K562 (cell line): ENCODE measurements at regions not wholly inside any gene's neighbourhood (a gene's known extent, or its start where the extent isn't known, plus 50 kb on each side); places are given as distances from the start of the nearest gene placed in this dataset.

Experiments used
- ATAC-seq: fragments of 200-7000 bp; cut with Tn5 transposase; 3 replicates; pipeline ENCODE4 v1.9.1; 2020; ENCODE audit warnings: moderate library complexity
- BruUV-seq: library from RNA; stranded (reverse); fragments of 400-500 nt; replicated peaks from 2 replicates; lab custom pipeline; 2021; lab: Mats Ljungman, UMichigan
- CTCF ChIA-PET: fragments of 300-600 bp; formaldehyde crosslinking; extraction: SDS; loops from one replicate; lab custom pipeline; 2021; ENCODE audit warnings: low intra/inter-chr PET ratio; lab: Yijun Ruan, JAX
- POLR2A ChIA-PET: fragments of 300-600, 350-650 bp; sonication (Branson Sonifier 250); formaldehyde crosslinking; extraction: SDS; loops from one replicate; lab custom pipeline; 2021; ENCODE audit warnings: antibody characterized with exemption, inconsistent platforms; lab: Yijun Ruan, JAX
- DNase-seq, 4 experiments: peaks; one replicate each; pipeline versions ENCODE4 v3.0.0 to v3.0.0-alpha.2; 2011 to 2018; ENCODE audit warnings: low spot score in 3 of 4, mixed read lengths in 3 of 4; ENCODE audit errors: extremely low read depth in 1 of 4
- FAIRE-seq: peaks from 2 replicates; lab custom pipeline; 2011; peaks lifted over from hg19 to GRCh38; lab: Jason Lieb, UNC
- H2AFZ ChIP-seq: 2 replicates; pipeline ENCODE4 v1.6.0; 2011; ENCODE audit warnings: low read depth, low read length, control low read depth, inconsistent platforms
- H3K27ac ChIP-seq: fragments of 200-600 bp; 3 replicates; pipeline ENCODE4 v1.8.0; 2011; ENCODE audit warnings: low read depth, mild to moderate bottlenecking, control low read depth, inconsistent platforms, low read length, moderate library complexity, mixed read lengths; ENCODE audit errors: extremely low read depth
- H3K27me3 ChIP-seq, 2 experiments: fragments of 300-600 bp in 1 of 2; 2 replicates in 1 of 2; 3 replicates in 1 of 2; pipeline versions ENCODE4 v1.6.0 to v1.8.0; 2011; ENCODE audit warnings: inconsistent platforms in 2 of 2, low read length in 2 of 2, mild to moderate bottlenecking in 1 of 2, mixed read lengths in 1 of 2, moderate library complexity in 1 of 2; ENCODE audit not compliant: control insufficient read depth in 2 of 2, insufficient read depth in 2 of 2
- H3K36me3 ChIP-seq: fragments of 300-600 bp; 3 replicates; pipeline ENCODE4 v1.8.0; 2011; ENCODE audit warnings: mild to moderate bottlenecking, low read length, inconsistent platforms; ENCODE audit not compliant: control insufficient read depth, insufficient read depth
- H3K4me1 ChIP-seq, 2 experiments: fragments of 200-600 bp in 1 of 2; replicated peaks in 1 of 2; 2 replicates in 1 of 2; 3 replicates in 1 of 2; pipeline versions ENCODE4 v1.5.1 to v1.8.0; 2011; ENCODE audit warnings: inconsistent platforms in 2 of 2, low read length in 2 of 2, mild to moderate bottlenecking in 1 of 2, mixed read lengths in 1 of 2, moderate library complexity in 1 of 2; ENCODE audit not compliant: control insufficient read depth in 2 of 2, insufficient read depth in 2 of 2
- H3K4me2 ChIP-seq: 2 replicates; pipeline ENCODE4 v1.6.1; 2011; ENCODE audit warnings: low read length, control low read depth, inconsistent platforms, mixed read lengths; ENCODE audit not compliant: insufficient read depth
- H3K4me3 ChIP-seq: fragments of 200-600 bp; sonication (generic), shearing (Covaris generic); 2 replicates; pipeline ENCODE4 v1.5.1; 2016; ENCODE audit warnings: control low read depth, inconsistent platforms
- H3K79me2 ChIP-seq: fragments of 200-600 bp; 3 replicates; pipeline ENCODE4 v1.8.0; 2011; ENCODE audit warnings: low read length, inconsistent platforms; ENCODE audit not compliant: control insufficient read depth, insufficient read depth
- H3K9ac ChIP-seq, 2 experiments: 2 replicates each; pipeline versions ENCODE4 v1.6.0 to v1.6.1; 2011; ENCODE audit warnings: low read depth in 2 of 2, low read length in 2 of 2, control low read depth in 1 of 2, inconsistent platforms in 1 of 2, mild to moderate bottlenecking in 1 of 2, mixed read lengths in 1 of 2; ENCODE audit not compliant: insufficient read depth in 1 of 2
- H3K9me1 ChIP-seq: one replicate; pipeline ENCODE4 v1.6.0; 2011; ENCODE audit warnings: inconsistent platforms, mild to moderate bottlenecking, low read length, moderate library complexity; ENCODE audit not compliant: control insufficient read depth, insufficient read depth
- H3K9me3 ChIP-seq: replicated peaks from 2 replicates; pipeline ENCODE4 v1.5.1; 2011; ENCODE audit warnings: low read depth, low read length, inconsistent platforms; ENCODE audit not compliant: control insufficient read depth, insufficient read depth
- H4K20me1 ChIP-seq: replicated peaks from 2 replicates; pipeline ENCODE4 v1.6.1; 2011; ENCODE audit warnings: low read length, inconsistent platforms, mixed read lengths; ENCODE audit not compliant: control insufficient read depth, insufficient read depth
- FOXA1 ChIP-seq: fragments of 450-650 bp; IDR thresholded peaks from 2 replicates; pipeline ENCODE4 v1.6.1; 2016; ENCODE audit warnings: mild to moderate bottlenecking, borderline replicate concordance
- PPARD ChIP-seq: fragments of 250-450 bp; sonication (Bioruptor Pico); IDR thresholded peaks from 2 replicates; pipeline ENCODE4 v1.8.0; 2022; ENCODE audit warnings: inconsistent platforms, mild to moderate bottlenecking, moderate library complexity
- THRAP3 ChIP-seq: fragments of 450-650 bp; IDR thresholded peaks from 2 replicates; pipeline ENCODE4 v1.6.1; 2016; ENCODE audit warnings: mild to moderate bottlenecking, inconsistent platforms, borderline replicate concordance
- ZEB2 ChIP-seq: fragments of 450-650 bp; IDR thresholded peaks from 2 replicates; pipeline ENCODE4 v1.6.1; 2016
- ZNF431 ChIP-seq: sonication (generic); formaldehyde crosslinking; IDR thresholded peaks from 2 replicates; pipeline ENCODE4 v1.8.0; 2022; ENCODE audit warnings: mild to moderate bottlenecking, missing genetic modification reagents
- ZNF586 ChIP-seq: fragments of 450-650 bp; formaldehyde crosslinking; conservative IDR thresholded peaks from 2 replicates; pipeline ENCODE4 v1.4.0; 2020; ENCODE audit warnings: mild to moderate bottlenecking, moderate library complexity
- ZNF76 ChIP-seq: fragments of 250-450 bp; sonication (Bioruptor Pico); IDR thresholded peaks from 2 replicates; pipeline ENCODE4 v1.4.0; 2020; ENCODE audit warnings: mild to moderate bottlenecking, moderate library complexity, borderline replicate concordance
- ZNF77 ChIP-seq: fragments of 250-450 bp; sonication (Bioruptor Pico); IDR thresholded peaks from 2 replicates; pipeline ENCODE4 v1.5.0; 2020
- ZNF79 ChIP-seq: fragments of 250-450 bp; sonication (Bioruptor Pico); IDR thresholded peaks from 2 replicates; pipeline ENCODE4 v1.4.0; 2020; ENCODE audit warnings: low read depth, mild to moderate bottlenecking, moderate library complexity
- WGBS: fragments of 100-300 bp; shearing (Covaris generic); methylation state at CpG from one replicate; pipeline ENCODE4 v1.1.6; 2016; ENCODE audit warnings: low coverage, mixed read lengths; ENCODE audit not compliant: insufficient coverage; ENCODE audit errors: missing lambda C conversion rate; 5-methylcytosine and 5-hydroxymethylcytosine counted together
- in situ Hi-C: fragments of 300-500 bp; cut with MboI; formaldehyde crosslinking; loops from 4 replicates; pipeline ENCODE4 v1.15.0; 2018; ENCODE audit warnings: inconsistent platforms, mixed read lengths
- intact Hi-C: fragments of 100-400 bp; cut with micrococcal nuclease; formaldehyde crosslinking; loops from 2 replicates; pipeline ENCODE4 v1.14.2; 2022
- TF ChIP-seq, protein P1 (sequence below): sonication (generic); formaldehyde crosslinking; IDR thresholded peaks from 2 replicates; pipeline ENCODE4 v1.8.1; 2023; ENCODE audit warnings: mild to moderate bottlenecking, missing genetic modification reagents
- TF ChIP-seq, protein P2 (sequence below): sonication (generic); formaldehyde crosslinking; IDR thresholded peaks from 2 replicates; pipeline ENCODE4 v1.8.0; 2022; ENCODE audit warnings: mild to moderate bottlenecking, low read depth, missing genetic modification reagents
- TF ChIP-seq, protein P3 (sequence below): sonication (generic); formaldehyde crosslinking; IDR thresholded peaks from 2 replicates; pipeline ENCODE4 v1.8.0; 2022; ENCODE audit warnings: mild to moderate bottlenecking, missing genetic modification reagents

DNA sequence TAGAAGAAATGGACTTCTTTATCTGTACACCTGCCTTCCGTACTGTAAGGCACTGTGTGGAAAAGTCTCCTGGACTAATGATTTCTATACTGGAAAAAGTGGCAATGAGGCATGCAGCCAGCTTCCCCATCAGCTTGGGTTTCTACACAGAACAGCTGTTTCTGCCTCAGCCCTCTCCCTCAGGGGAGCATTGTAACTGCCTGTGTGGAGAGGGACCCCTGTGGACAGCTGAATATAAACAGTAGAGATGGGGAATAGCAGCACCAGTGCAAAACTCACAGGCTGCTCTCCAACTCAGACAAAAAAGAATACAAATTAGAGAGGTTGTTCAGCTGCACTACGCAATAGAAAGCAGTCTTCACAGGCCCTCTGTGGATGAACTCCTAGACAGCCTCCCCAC, 451.3 kb upstream of the MBL2 start (continued):
- TF ChIP-seq, protein P1, sequence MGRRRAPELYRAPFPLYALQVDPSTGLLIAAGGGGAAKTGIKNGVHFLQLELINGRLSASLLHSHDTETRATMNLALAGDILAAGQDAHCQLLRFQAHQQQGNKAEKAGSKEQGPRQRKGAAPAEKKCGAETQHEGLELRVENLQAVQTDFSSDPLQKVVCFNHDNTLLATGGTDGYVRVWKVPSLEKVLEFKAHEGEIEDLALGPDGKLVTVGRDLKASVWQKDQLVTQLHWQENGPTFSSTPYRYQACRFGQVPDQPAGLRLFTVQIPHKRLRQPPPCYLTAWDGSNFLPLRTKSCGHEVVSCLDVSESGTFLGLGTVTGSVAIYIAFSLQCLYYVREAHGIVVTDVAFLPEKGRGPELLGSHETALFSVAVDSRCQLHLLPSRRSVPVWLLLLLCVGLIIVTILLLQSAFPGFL: no peak
- TF ChIP-seq, all 486 proteins: peak for 0

DNA sequence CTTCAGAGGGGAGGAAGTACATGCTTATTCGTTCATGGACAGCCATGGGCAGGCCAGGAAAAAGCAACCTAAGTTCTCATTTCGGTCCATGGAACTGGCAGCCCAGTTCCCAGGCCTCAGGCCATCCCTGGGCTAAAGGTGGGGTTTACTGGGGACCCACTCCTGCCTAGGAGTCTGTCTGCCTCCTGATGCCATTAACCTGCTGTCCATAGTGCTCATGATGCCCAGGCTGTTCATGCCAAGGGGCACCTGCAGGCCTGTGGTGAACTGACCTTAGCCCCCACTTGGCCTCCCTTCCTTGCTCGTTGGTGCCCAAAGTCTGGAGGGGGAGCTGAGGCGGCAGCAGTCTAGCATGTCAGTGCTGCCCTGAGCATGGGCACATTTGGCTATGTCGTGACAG, 450.2 kb upstream of the MBL2 start:
- Histone ChIP-seq H3K4me2 (no peak overlapping the region), H3K79me2 (no peaks in the 10 kb centered on the region), H3K4me1 (no peaks in the 10 kb centered on the region), H3K36me3 (no peaks in the 10 kb centered on the region), H3K9ac (no peak overlapping the region), H3K9me1 (no peaks in the 10 kb centered on the region), H2AFZ (no peak overlapping the region), H3K27ac (no peak overlapping the region), H4K20me1 (no peaks in the 10 kb centered on the region), H3K4me3 (no peak overlapping the region), H3K9me3 (no peaks in the 10 kb centered on the region; the same call in 1 of the 2 replicates), H3K27me3 (no peaks in the 10 kb centered on the region)
- ChIA-PET POLR2A (no interaction called here), CTCF (no interaction called here)
- intact Hi-C loops: no loop called here
- 0% methylated on average over 4 of the region's 5 CpGs for WGBS
- ATAC-seq (no peak), FAIRE-seq (no peak), DNase-seq (no peak)
- in situ Hi-C loops: no loop called here
- no TSS peak for BruUV-seq
- TF ChIP-seq ZNF79 (CRISPR knock-in tag): no peak
- TF ChIP-seq, protein P2, sequence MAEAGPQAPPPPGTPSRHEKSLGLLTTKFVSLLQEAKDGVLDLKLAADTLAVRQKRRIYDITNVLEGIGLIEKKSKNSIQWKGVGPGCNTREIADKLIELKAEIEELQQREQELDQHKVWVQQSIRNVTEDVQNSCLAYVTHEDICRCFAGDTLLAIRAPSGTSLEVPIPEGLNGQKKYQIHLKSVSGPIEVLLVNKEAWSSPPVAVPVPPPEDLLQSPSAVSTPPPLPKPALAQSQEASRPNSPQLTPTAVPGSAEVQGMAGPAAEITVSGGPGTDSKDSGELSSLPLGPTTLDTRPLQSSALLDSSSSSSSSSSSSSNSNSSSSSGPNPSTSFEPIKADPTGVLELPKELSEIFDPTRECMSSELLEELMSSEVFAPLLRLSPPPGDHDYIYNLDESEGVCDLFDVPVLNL: no peak
- no peak for TF ChIP-seq ZNF586 (CRISPR knock-in tag)
- TF ChIP-seq THRAP3: no peak
- TF ChIP-seq, protein P3, sequence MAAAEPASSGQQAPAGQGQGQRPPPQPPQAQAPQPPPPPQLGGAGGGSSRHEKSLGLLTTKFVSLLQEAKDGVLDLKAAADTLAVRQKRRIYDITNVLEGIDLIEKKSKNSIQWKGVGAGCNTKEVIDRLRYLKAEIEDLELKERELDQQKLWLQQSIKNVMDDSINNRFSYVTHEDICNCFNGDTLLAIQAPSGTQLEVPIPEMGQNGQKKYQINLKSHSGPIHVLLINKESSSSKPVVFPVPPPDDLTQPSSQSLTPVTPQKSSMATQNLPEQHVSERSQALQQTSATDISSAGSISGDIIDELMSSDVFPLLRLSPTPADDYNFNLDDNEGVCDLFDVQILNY (CRISPR knock-in tag): no peak
- no peak for TF ChIP-seq ZNF76 (CRISPR knock-in tag)
- no peak for TF ChIP-seq FOXA1
- TF ChIP-seq ZNF431 (CRISPR knock-in tag): no peak
- no peak for TF ChIP-seq ZNF77 (CRISPR knock-in tag)
- no peak for TF ChIP-seq PPARD (CRISPR knock-in tag)
- no peak for TF ChIP-seq ZEB2
